Loucy (cell line): ENCODE measurements at regions not wholly inside any gene's neighbourhood (a gene's known extent, or its start where the extent isn't known, plus 50 kb on each side); places are given as distances from the start of the nearest gene placed in this dataset.

Experiments
- EZH2phosphoT487 ChIP-seq: fragments of 200-600 bp; IDR thresholded peaks from 2 replicates; pipeline ENCODE4 v1.6.1; 2018; ENCODE audit warnings: antibody characterized with exemption, mild to moderate bottlenecking, moderate library complexity, borderline replicate concordance
- TF ChIP-seq, protein P1 (sequence below): fragments of 200-600 bp; sonication (generic); conservative IDR thresholded peaks from 2 replicates; pipeline ENCODE4 v1.5.1; 2014; ENCODE audit warnings: mild to moderate bottlenecking, antibody characterized with exemption, low read length

DNA sequence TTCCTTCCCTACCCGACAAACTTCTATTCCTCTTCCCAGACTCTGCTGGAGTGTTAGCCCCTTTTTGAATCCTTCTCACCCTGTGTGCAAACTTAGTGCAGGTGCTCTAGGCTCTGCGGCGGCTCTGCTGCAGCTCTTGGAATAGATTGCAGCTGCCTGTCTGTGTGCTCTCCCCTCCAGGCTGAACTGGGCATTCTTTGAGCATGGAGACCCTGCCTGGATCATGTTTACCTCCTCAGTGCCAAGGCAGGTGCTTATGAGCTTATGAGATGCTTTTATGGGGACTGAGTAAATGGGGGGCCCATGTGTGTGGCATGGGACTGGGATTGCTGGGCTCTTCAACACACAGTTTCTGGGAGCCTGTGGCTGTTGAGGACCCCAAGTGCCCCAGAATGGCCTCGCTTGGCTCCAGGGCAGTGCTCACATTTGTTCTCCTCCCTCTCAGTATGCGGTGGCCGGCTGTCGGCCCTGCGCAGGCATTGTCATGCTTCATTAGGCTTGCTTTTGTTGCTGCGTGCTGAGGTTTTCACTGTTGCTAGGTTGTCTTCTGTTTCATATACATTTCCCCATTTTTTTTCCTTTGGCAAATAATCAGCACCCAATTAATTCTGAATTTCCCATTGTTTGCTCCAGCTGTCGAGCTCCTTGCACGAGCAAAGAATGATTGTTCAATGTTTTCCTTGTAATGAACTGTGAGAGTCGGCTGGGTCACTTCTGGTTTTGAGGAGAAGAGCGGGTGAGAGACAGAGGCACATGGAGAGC, 185.5 kb upstream of the NLRP1 start:
- TF ChIP-seq, protein P1, sequence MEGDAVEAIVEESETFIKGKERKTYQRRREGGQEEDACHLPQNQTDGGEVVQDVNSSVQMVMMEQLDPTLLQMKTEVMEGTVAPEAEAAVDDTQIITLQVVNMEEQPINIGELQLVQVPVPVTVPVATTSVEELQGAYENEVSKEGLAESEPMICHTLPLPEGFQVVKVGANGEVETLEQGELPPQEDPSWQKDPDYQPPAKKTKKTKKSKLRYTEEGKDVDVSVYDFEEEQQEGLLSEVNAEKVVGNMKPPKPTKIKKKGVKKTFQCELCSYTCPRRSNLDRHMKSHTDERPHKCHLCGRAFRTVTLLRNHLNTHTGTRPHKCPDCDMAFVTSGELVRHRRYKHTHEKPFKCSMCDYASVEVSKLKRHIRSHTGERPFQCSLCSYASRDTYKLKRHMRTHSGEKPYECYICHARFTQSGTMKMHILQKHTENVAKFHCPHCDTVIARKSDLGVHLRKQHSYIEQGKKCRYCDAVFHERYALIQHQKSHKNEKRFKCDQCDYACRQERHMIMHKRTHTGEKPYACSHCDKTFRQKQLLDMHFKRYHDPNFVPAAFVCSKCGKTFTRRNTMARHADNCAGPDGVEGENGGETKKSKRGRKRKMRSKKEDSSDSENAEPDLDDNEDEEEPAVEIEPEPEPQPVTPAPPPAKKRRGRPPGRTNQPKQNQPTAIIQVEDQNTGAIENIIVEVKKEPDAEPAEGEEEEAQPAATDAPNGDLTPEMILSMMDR: no peak
- no peak for TF ChIP-seq EZH2phosphoT487
